ENCODE measurements at regions not wholly inside any gene's neighbourhood (a gene's known extent, or its start where the extent isn't known, plus 50 kb on each side); places are given as distances from the start of the nearest gene placed in this dataset.
A peak's percentile ranks its signal among the peaks of the same experiment; 100 is the strongest.

- TF ChIP-seq, protein P1, sequence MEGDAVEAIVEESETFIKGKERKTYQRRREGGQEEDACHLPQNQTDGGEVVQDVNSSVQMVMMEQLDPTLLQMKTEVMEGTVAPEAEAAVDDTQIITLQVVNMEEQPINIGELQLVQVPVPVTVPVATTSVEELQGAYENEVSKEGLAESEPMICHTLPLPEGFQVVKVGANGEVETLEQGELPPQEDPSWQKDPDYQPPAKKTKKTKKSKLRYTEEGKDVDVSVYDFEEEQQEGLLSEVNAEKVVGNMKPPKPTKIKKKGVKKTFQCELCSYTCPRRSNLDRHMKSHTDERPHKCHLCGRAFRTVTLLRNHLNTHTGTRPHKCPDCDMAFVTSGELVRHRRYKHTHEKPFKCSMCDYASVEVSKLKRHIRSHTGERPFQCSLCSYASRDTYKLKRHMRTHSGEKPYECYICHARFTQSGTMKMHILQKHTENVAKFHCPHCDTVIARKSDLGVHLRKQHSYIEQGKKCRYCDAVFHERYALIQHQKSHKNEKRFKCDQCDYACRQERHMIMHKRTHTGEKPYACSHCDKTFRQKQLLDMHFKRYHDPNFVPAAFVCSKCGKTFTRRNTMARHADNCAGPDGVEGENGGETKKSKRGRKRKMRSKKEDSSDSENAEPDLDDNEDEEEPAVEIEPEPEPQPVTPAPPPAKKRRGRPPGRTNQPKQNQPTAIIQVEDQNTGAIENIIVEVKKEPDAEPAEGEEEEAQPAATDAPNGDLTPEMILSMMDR (IDR thresholded peaks at IDR 0.05; ENCODE audit: low read depth, low read length) = no peak
- Histone ChIP-seq H3K4me1 (ENCODE audit: low read depth) (no peaks in the 10 kb centered on the region), H3K27ac (no peak overlapping the region), H3K4me3 (no peak overlapping the region), H3K36me3 (no peaks in the 10 kb centered on the region), H3K27me3 (no peaks in the 10 kb centered on the region), H3K9me3 (ENCODE audit: low read depth) (no peaks in the 10 kb centered on the region)
- no peak for DNase-seq (ENCODE audit: low read depth in 1 of 2, low spot score in 1 of 2)
Measured at GRCh38 chr11:82355313-82355823, 378.3 kb downstream of the FAM181B start.

- Histone ChIP-seq H3K4me1 (ENCODE audit: low read depth) (no peaks in the 10 kb centered on the region), H3K27ac (no peak overlapping the region), H3K27me3 (no peaks in the 10 kb centered on the region), H3K36me3 (no peaks in the 10 kb centered on the region), H3K9me3 (ENCODE audit: low read depth) (no peaks in the 10 kb centered on the region), H3K4me3 (no peak overlapping the region)
- DNase-seq (ENCODE audit: low read depth in 1 of 2, low spot score in 1 of 2) = no peak
- TF ChIP-seq, protein P1 (IDR thresholded peaks at IDR 0.05; ENCODE audit: low read depth, low read length) = no peak
Measured at GRCh38 chr11:82326853-82327252, 406.8 kb downstream of the FAM181B start.

DNA sequence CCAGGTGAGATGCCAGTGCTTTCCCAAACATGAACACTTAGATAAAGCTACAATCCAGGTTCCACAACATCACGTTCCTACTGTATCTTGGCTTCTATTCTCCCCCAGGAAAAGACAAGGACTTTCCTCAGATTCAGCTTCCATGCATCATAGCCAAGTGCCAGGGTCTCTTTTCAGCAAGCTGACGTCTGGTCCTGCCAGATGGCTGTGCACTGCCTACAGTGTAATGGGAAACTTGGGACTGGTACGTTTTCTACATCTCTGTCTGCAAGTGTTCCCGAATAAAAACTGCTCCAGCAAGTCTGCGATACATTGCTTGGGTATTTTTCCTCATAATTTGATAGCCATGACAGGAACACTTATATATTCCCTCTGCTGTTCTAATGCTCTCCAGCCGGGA lies 412.5 kb downstream of the FAM181B start:
- no peak for DNase-seq (ENCODE audit: low read depth in 1 of 2, low spot score in 1 of 2)
- TF ChIP-seq, protein P1 (IDR thresholded peaks at IDR 0.05; ENCODE audit: low read depth, low read length) = no peak
- Histone ChIP-seq H3K36me3 (no peaks in the 10 kb centered on the region), H3K27ac (no peak overlapping the region), H3K4me1 (ENCODE audit: low read depth) (no peaks in the 10 kb centered on the region), H3K9me3 (ENCODE audit: low read depth) (no peaks in the 10 kb centered on the region), H3K27me3 (no peaks in the 10 kb centered on the region), H3K4me3 (no peak overlapping the region)

DNA sequence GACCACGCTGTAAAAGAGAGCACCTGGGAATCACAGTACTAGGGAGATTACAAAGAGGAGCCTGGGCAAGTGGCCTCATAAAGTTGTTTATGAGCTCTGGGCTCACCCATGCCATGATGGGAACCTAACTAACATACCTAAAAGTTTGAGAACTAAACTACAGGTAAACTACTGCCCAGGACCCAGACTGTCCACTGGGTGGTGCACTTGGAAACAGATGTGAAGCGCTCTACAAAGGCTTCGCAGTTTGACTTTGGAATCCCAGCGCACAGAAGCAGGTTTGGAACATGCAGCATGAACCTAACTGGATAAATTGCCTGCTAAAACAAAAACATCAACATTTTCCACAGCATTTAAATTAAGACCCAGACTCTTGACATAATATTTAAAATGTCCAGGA lies 418.6 kb downstream of the FAM181B start:
- H3K27me3 ChIP-seq = no peaks in the 10 kb centered on the region
- H3K36me3 ChIP-seq = no peaks in the 10 kb centered on the region
- no peak overlapping the region for H3K4me3 ChIP-seq
- peak in 1 of 2 donors; percentile 70 for DNase-seq (ENCODE audit: low read depth in 1 of 2, low spot score in 1 of 2)
- no peak overlapping the region for H3K27ac ChIP-seq
- H3K4me1 ChIP-seq (ENCODE audit: low read depth) = no peaks in the 10 kb centered on the region
- H3K9me3 ChIP-seq (ENCODE audit: low read depth) = no peaks in the 10 kb centered on the region
- TF ChIP-seq, protein P1 (IDR thresholded peaks at IDR 0.05; ENCODE audit: low read depth, low read length) = no peak

DNA sequence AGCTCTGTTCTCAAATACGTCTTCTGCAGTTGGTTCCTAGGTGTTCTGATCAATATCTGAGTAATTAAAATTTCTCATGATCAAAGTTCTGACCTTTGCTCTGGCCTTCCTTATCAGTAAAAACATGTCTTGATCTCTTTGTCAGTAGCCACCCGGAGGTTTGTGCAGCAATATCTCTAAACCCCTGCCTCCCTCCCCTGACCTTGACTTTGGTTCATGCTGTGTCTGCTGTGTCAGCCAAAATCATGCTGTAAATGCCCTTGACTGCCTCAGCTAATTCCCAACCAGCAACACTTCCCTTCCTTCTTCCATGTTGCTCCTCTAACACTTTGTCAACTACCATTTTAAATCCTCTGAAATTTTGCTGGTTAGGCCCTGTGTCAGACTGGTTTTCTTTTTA lies 424.7 kb downstream of the FAM181B start:
- Histone ChIP-seq H3K4me1 (ENCODE audit: low read depth) (peaks cover 8% of the 10 kb centered on the region), H3K4me3 (no peak overlapping the region), H3K9me3 (ENCODE audit: low read depth) (no peaks in the 10 kb centered on the region), H3K27ac (no peak overlapping the region), H3K27me3 (no peaks in the 10 kb centered on the region), H3K36me3 (no peaks in the 10 kb centered on the region)
- peak in 1 of 2 donors; percentile 30 for DNase-seq (ENCODE audit: low read depth in 1 of 2, low spot score in 1 of 2)
- TF ChIP-seq, protein P1 (IDR thresholded peaks at IDR 0.05; ENCODE audit: low read depth, low read length) = no peak

DNA sequence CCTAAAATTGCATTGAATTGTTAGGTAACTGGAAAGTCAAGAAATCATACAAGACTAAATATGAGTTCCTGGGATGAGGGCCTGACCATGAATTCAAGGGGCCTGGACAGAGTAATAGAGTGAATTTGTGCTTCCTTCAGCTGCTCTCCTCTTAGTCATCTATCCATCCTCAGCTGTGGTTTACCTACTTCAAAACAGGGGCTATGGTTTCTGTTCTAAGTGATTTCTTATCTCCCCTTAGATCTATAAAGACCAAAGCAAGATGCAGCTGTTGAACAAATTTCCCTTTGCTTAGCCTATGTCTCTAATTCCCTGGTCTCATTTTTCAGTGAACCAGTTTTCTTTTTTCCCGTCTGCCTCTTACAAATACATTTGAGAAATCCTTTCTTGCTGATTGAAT lies 428.5 kb downstream of the FAM181B start:
- H3K36me3 ChIP-seq = no peaks in the 10 kb centered on the region
- H3K4me1 ChIP-seq (ENCODE audit: low read depth) = peaks cover 8% of the 10 kb centered on the region
- H3K9me3 ChIP-seq (ENCODE audit: low read depth) = no peaks in the 10 kb centered on the region
- H3K4me3 ChIP-seq = no peak overlapping the region
- TF ChIP-seq, protein P1 (IDR thresholded peaks at IDR 0.05; ENCODE audit: low read depth, low read length) = no peak
- no peak for DNase-seq (ENCODE audit: low read depth in 1 of 2, low spot score in 1 of 2)
- no peak overlapping the region for H3K27ac ChIP-seq
- H3K27me3 ChIP-seq = peaks cover 10% of the 10 kb centered on the region
